ELF-1 (cell line): ENCODE measurements at regions not wholly inside any gene's neighbourhood (a gene's known extent, or its start where the extent isn't known, plus 50 kb on each side); places are given as distances from the start of the nearest gene placed in this dataset.
"Not testable (repeated sequence)": the region's sequence is repeated elsewhere in the genome, so short reads cannot be mapped to it uniquely, and the experiment has no call there.

Experiments used
- DNase-seq: peaks from one replicate; pipeline ENCODE4 v3.0.0-alpha.2; 2016; ENCODE audit warnings: low read depth, low spot score

GRCh38 chr9:87372356-87372851, 125.3 kb upstream of the DAPK1 start:
- DNase-seq, result peak; percentile 33

DNA sequence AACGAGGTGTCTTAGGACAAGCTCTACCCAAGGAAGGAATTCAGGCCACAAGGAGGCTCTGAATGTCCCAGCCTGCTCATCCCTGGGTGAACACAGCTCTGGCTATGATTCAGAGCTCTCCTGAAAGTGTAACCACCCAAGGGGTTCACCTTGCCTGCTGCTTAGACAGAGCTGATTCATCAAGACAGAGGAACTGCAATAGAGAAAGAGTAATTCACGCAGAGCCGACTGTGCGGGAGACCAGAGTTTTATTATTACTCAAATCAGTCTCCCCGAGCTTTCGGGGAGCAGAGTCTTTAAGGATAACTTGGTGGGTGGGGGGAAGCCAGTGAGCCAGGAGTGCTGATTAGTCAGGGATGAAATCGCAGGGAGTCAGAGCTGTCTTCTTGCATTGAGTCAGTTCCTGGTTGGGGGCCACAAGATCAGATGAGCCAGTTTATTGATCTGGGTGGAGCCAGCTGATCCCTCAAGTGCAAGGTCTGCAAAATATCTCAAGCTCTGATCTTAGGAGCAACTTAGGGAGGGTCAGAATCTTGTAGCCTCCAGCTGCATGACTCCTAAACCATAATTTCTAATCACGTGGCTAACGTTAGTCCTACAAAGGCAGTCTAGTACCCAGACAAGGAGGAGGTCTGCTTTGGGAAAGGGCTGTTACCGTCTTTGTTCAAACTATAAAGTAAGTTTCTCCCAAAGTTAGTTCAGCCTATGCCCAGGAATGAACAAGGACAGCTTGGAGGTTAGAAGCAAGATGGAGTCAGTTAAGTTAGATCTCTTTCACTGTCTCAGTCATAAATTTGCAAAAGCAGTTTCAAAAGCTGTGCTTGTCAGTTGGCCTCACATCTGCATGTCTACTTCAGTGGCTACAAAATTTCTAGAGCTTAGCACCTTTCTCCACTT, 123.4 kb upstream of the DAPK1 start:
- DNase-seq, result not testable (repeated sequence)

GRCh38 chr9:87375397-87376073, 122.1 kb upstream of the DAPK1 start:
- no peak for DNase-seq

- no peak for DNase-seq
These were observed 119.0 kb upstream of the DAPK1 start for GRCh38 chr9:87378676-87379075.

- no peak for DNase-seq
These were observed 118.4 kb upstream of the DAPK1 start for GRCh38 chr9:87379300-87379699.

GRCh38 chr9:87381050-87381711, 116.5 kb upstream of the DAPK1 start:
- no peak for DNase-seq

DNA sequence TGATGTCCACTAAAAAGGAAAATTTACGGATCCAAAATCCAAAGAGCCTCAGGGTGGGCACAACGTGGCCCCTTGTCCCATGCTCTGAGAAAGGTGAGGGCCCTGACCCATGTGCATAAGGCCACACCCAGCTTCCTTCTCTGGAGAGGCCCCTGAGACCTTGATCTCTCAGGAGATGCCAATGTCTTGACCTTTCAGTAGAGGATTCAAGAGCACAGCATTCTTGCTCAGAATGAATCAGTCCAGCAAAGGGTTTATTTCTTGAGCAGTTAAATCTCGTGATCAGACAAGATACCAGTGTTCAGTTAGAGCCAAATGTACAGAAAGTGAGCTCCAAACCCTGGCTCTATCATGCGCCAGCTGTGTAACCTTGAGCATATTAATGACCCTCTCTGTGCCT, 115.9 kb upstream of the DAPK1 start:
- DNase-seq, result no peak

GRCh38 chr9:87382900-87383299, 114.8 kb upstream of the DAPK1 start:
- DNase-seq, result no peak

DNA sequence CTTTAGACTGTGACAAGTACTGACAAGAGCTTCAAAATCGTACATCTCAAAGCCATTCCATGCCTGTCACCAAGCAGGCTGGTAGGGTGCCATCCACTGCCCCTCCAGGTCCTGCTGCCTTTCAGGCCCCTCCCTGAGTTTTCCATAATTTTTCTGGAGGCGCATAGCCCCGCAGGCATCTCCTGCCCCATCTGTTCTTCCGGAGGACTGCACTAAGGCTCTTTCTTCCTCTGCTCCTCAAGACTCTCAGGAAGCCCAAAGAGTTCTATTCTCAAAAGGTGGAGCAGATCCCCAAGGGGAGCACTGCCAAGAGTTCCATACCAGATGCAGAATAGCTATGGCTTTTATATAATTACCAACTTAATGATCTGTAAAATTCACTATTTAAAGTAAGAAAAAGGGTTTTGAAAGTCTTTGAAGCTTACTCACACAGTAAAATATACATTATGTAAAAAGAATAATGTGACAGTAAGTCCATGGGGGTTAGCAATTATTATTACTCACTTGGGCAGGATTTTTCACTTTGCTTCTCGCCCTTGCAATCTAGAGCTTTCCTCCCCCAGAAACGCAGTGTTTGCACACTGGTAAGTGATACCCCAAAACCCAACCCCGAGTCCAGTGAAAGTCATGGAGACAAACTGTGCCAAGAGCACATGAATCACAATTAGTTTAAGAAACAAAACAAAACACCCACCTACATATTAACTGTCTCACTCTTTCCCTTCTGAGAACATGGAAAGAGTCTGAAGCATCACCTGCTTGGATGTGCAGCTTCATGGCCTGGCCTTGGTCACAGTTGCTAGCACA, 114.1 kb upstream of the DAPK1 start:
- no peak for DNase-seq

DNA sequence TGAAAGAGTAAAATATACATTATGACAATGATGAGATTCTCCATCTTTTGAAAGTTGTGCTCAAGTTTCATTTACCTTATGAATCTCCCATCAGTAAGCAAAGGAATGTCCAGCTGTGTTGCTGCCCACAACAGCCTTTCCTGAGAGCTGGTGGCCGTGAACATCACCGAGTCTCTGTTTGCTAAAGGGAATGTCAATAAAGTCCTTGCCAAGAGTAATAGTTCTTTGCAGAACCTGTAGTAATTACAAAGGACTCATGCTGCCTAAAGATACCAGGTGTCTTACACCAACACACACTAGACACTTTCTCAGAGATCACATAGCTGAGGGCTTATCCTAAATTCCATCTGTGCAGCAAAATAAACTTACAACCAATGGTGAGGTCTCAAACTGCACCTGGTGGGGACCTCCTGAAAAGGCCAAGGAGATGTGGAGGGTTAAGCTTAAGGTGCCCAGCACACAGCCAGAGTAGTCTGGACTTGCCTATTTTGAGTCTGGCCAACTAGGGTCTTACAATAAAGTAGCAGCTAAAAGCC, 111.1 kb upstream of the DAPK1 start:
- DNase-seq, result no peak

DNA sequence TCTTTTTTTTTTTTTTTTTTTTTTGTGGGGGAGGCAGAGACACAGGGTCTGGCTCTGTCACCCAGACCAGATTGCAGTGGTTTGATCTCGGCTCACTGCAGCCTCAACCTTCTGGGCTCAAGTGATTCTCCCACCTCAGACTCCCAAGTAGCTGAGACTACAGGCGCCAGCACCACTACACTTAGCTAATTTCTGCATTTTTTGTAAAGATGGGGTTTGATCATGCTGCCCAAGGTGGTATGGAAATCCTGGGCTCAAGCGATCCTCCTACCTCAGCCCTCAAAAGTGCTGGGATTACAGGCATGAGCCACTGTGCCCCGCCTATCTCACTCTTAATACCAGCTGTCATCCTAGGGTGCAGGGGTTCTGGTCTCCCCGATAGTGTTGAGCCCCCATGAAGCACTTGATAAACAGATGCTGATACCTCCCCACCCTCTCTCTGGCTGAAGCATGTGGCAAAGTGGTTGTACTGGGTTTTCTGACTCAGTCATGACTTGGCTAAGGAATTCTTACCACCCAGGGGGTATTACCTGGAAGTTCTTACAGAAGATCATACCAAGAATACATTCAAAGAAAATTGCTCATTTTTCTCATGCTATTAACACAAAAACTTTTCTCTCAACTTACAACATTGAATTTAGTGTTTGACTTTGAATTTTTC, 110.2 kb upstream of the DAPK1 start:
- no peak for DNase-seq

DNA sequence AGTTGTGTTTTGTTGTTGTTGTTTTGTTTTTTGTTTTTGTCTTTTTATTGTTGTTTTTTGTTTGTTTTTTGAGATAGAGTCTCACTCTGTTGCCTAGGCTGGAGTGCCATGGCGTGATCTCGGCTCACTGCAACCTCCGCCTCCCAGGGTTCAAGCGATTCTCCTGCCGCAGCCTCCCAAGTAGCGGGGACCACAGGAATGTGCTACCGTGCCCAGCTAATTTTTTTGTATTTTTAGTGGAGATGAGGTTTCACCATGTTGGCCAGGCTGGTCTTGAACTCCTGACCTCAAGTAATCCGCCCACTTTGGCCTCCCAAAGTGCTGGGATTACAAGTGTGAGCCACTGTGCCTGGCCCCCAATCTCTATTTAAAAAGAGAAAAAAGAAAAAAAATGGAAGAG, 109.0 kb upstream of the DAPK1 start:
- not testable (repeated sequence) for DNase-seq

GRCh38 chr9:87389936-87390335, 107.7 kb upstream of the DAPK1 start:
- DNase-seq, result no peak

GRCh38 chr9:87390361-87390760, 107.3 kb upstream of the DAPK1 start:
- no peak for DNase-seq

GRCh38 chr9:87392086-87392485, 105.6 kb upstream of the DAPK1 start:
- no peak for DNase-seq

- DNase-seq, result no peak
These were observed 103.9 kb upstream of the DAPK1 start for GRCh38 chr9:87393706-87394230.

DNA sequence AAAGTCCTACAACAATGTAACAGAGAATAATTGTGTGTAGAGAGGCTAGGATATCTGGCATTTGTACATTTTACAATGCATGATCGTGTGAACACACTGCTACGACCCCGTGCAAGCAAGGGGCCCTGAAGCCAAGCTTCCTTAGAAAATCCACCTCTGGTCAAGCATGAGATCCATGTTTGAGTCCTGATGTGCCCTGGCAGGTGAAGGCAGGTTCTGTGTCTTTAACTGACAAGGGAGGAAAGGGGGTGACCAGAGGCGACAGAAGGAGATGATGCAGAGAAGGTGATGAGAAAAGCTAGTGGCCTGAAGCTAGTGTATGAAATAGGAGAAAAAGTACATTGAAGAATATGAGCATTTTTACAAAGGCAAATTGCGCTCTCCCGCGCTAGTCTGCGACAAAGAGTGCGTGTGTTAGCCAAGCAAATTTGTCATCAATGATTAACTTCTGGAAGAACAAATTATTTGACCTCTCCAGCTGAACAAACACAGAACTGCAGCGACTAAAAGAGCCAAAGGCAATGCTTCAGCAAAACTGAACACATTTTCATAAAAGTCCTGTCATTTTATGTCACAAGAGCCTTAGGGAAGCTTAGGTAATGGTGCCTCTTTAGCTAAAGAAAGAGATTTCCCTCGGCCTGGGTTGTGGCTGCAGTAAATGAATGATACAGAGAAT, 101.7 kb upstream of the DAPK1 start:
- no peak for DNase-seq

- DNase-seq, result no peak
These were observed 96.0 kb upstream of the DAPK1 start for GRCh38 chr9:87401681-87402080.

DNA sequence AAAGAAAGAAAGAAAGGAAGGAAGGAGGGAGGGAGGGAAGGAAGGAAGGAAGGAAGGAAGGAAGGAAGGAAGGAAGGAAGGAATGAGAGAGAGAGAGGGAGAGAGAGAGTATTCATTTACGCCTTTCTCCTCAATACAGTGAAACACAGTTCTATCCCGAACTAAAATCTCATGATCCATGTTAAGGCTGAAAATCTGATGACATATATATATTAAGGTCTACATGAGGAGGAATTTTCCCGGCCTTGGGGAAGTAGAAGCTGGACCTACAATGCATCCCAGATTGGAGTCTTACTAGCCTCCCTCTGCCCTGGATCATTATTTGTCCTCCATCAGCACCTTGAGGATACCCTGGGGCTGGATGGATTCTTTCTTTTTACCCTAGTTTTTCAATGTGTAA, 95.1 kb upstream of the DAPK1 start:
- DNase-seq, result no peak
